Adrenal gland (tissue), 9 donors: ENCODE measurements at regions not wholly inside any gene's neighbourhood (a gene's known extent, or its start where the extent isn't known, plus 50 kb on each side); places are given as distances from the start of the nearest gene placed in this dataset.

ENCODE experiments used
- DNase-seq, 7 donors: peaks; one replicate each; pipeline ENCODE4 v3.0.0-alpha.2; 2019 to 2020
- H3K27ac ChIP-seq, 5 donors: fragments of 200-600 bp; sonication (generic) in 4 of 5; 1 replicate in 3 of 5; 2 replicates in 2 of 5; pipeline versions ENCODE4 v1.5.1 to v1.8.0; 2016 to 2020; ENCODE audit warnings: mild to moderate bottlenecking in 1 of 5
- H3K27me3 ChIP-seq: fragments of 200-600 bp; 2 replicates; pipeline ENCODE4 v1.8.0; 2021
- H3K36me3 ChIP-seq, 2 donors: fragments of 200-600 bp; replicated peaks in 1 of 2; 1 replicate in 1 of 2; 2 replicates in 1 of 2; pipeline versions ENCODE4 v1.5.1 to v1.8.0; 2018 to 2022
- H3K4me1 ChIP-seq, 2 donors: fragments of 200-600 bp; replicated peaks in 1 of 2; 1 replicate in 1 of 2; 2 replicates in 1 of 2; pipeline versions ENCODE4 v1.5.1 to v1.8.0; 2018 to 2021
- H3K4me3 ChIP-seq, 4 donors: fragments of 200-600 bp; sonication (generic) in 3 of 4; one replicate each; pipeline ENCODE4 v1.5.1; 2016 to 2018
- H3K9me3 ChIP-seq, 3 donors: fragments of 200-600 bp; sonication (generic) in 1 of 3; replicated peaks in 1 of 3; 1 replicate in 2 of 3; 2 replicates in 1 of 3; pipeline versions ENCODE4 v1.5.1 to v1.8.0; 2016 to 2021
- CTCF ChIP-seq, 6 experiments: fragments of 450-650 bp in 4 of 6; fragments of 200-600 bp in 2 of 6; sonication (generic) in 1 of 6; IDR thresholded peaks; 1 replicate in 5 of 6; 2 replicates in 1 of 6; pipeline versions ENCODE4 v1.5.1 to v1.8.0; 2016 to 2021; ENCODE audit warnings: antibody characterized with exemption in 6 of 6, mild to moderate bottlenecking in 2 of 6, moderate library complexity in 1 of 6
- POLR2A ChIP-seq, 2 donors: fragments of 450-650 bp; IDR thresholded peaks; one replicate each; pipeline ENCODE4 v1.6.1; 2017; ENCODE audit warnings: antibody characterized with exemption in 2 of 2, mild to moderate bottlenecking in 2 of 2, moderate library complexity in 1 of 2
- WGBS, 4 donors: extraction: QIAGEN DNeasy Blood & Tissue Kit in 2 of 4; methylation state at CpG; one replicate each; pipeline versions ENCODE4 v1.1.5 to v1.1.7; 2013 to 2017; 5-methylcytosine and 5-hydroxymethylcytosine counted together
- intact Hi-C, 2 donors: fragments of 100-400 bp; cut with DNase I; formaldehyde crosslinking; loops; one replicate each; pipeline versions ENCODE4 v1.14.1 to v1.15.0; 2022 to 2023
- donor health status: healthy with polysubstance abuse.
- donor health status: Bipolar disorder and iron deficiency.
- donor health status: DM: yes; HTN: yes; CAD: no.
- donor health status: DM: no; HTN: no; CAD: no.
- donor health status: DM: no; HTN: no; CAD: no.

DNA sequence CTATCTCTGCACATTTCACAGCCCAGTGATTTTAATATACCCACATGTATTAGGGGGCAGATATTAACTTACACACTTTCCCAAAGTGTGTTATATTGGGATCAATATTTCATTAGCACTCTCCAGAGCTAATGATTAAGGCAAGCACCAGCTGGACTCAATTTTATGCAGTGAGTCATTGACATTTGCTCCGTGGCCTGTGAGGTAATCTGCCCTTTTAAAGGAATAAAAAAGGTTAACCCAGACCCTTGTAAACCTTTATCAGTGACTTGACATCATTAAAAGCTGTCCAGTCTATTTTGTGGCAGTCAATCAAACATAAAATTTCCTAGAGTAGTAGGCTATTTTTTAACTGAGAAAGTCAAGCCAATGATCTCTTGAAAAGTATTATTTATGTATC, 1870.4 kb upstream of the CELF4 start:
- intact Hi-C loops = no loop called here
- Histone ChIP-seq H3K27me3 (no peaks in the 10 kb centered on the region), H3K4me3 (no peak overlapping the region), H3K9me3 (no peaks in the 10 kb centered on the region), H3K27ac (no peak overlapping the region), H3K36me3 (no peaks in the 10 kb centered on the region), H3K4me1 (no peaks in the 10 kb centered on the region)
- TF ChIP-seq CTCF (IDR thresholded peaks at IDR 0.05) (no peak), POLR2A (IDR thresholded peaks at IDR 0.05) (no peak)
- DNase-seq = no peak
- 32 to 48% (median 43%) methylated on average over 1 of the region's 1 CpG for WGBS, 4 donors

DNA sequence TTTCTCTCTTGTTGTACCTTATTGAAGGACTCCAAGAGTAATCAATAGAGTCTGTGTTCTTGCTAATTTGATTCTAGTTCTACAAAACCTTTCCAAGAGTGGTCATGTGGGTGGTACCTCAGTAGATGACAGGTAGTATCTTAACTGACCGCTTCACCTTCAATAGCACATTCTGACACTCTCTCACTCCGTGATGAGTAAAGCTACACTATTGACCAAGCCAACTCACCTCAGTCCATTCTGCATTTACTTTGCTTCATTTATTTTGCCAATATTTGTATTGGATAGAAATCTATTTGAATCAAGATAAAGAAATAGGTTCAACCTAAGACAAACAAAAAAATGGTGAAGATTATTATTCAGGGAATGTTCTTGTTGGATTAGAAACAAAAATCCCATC, 1869.6 kb upstream of the CELF4 start:
- Histone ChIP-seq H3K4me3 (no peak overlapping the region), H3K27me3 (no peaks in the 10 kb centered on the region), H3K27ac (no peak overlapping the region), H3K4me1 (no peaks in the 10 kb centered on the region), H3K36me3 (no peaks in the 10 kb centered on the region), H3K9me3 (no peaks in the 10 kb centered on the region)
- WGBS, 4 donors = 85 to 87% (median 86%) methylated on average over 2 of the region's 2 CpGs
- DNase-seq = no peak
- intact Hi-C loops = no loop called here
- TF ChIP-seq CTCF (IDR thresholded peaks at IDR 0.05) (no peak), POLR2A (IDR thresholded peaks at IDR 0.05) (no peak)

- WGBS, 4 donors = 67 to 77% (median 75%) methylated on average over 3 of the region's 3 CpGs
- Histone ChIP-seq H3K9me3 (no peaks in the 10 kb centered on the region), H3K27ac (no peak overlapping the region), H3K4me1 (no peaks in the 10 kb centered on the region), H3K36me3 (no peaks in the 10 kb centered on the region), H3K27me3 (no peaks in the 10 kb centered on the region), H3K4me3 (no peak overlapping the region)
- no peak for DNase-seq
- TF ChIP-seq CTCF (IDR thresholded peaks at IDR 0.05) (no peak), POLR2A (IDR thresholded peaks at IDR 0.05) (no peak)
- intact Hi-C loops = no loop called here
Observed at GRCh38 chr18:39434223-39434920, 1868.8 kb upstream of the CELF4 start.

GRCh38 chr18:39425172-39425850, 1859.7 kb upstream of the CELF4 start:
- Histone ChIP-seq H3K4me1 (no peaks in the 10 kb centered on the region), H3K36me3 (no peaks in the 10 kb centered on the region), H3K27ac (no peak overlapping the region), H3K9me3 (no peaks in the 10 kb centered on the region), H3K4me3 (no peak overlapping the region), H3K27me3 (no peaks in the 10 kb centered on the region)
- WGBS, 4 donors = 84 to 91% (median 88%) methylated on average over 2 to 4 of the region's 4 CpGs
- no peak for TF ChIP-seq POLR2A (IDR thresholded peaks at IDR 0.05)
- no peak for TF ChIP-seq CTCF (IDR thresholded peaks at IDR 0.05)
- no peak for DNase-seq
- intact Hi-C loops = no loop called here
